GM21619 (cell line): ENCODE measurements at regions not wholly inside any gene's neighbourhood (a gene's known extent, or its start where the extent isn't known, plus 50 kb on each side); places are given as distances from the start of the nearest gene placed in this dataset.

Experiments
- ATAC-seq: cut with Tn5 transposase; IDR thresholded peaks from one replicate; pipeline ENCODE4 v1.9.1; 2021; ENCODE audit not compliant: unreplicated experiment

GRCh38 chr20:19073584-19074218 lies 138.7 kb upstream of the SLC24A3 start:
- no peak for ATAC-seq

GRCh38 chr20:19074356-19074755 lies 138.1 kb upstream of the SLC24A3 start:
- ATAC-seq: no peak

- peak; percentile 42 for ATAC-seq
Measured at GRCh38 chr20:19074828-19075516, 137.5 kb upstream of the SLC24A3 start.

GRCh38 chr20:19077370-19078220 lies 134.8 kb upstream of the SLC24A3 start:
- no peak for ATAC-seq

GRCh38 chr20:19078448-19079373 lies 133.7 kb upstream of the SLC24A3 start:
- no peak for ATAC-seq

- ATAC-seq: no peak
Measured at GRCh38 chr20:19079536-19080299, 132.7 kb upstream of the SLC24A3 start.

- ATAC-seq: no peak
Measured at GRCh38 chr20:19081937-19082336, 130.5 kb upstream of the SLC24A3 start.

- ATAC-seq: no peak
Measured at GRCh38 chr20:19083136-19083621, 129.3 kb upstream of the SLC24A3 start.

- ATAC-seq: no peak
Measured at GRCh38 chr20:19090332-19090731, 122.1 kb upstream of the SLC24A3 start.

- ATAC-seq: no peak
Measured at GRCh38 chr20:19094959-19095541, 117.4 kb upstream of the SLC24A3 start.

- no peak for ATAC-seq
Measured at GRCh38 chr20:19095762-19096161, 116.7 kb upstream of the SLC24A3 start.

GRCh38 chr20:19096843-19097242 lies 115.6 kb upstream of the SLC24A3 start:
- ATAC-seq: no peak

- no peak for ATAC-seq
Measured at GRCh38 chr20:19098117-19098516, 114.3 kb upstream of the SLC24A3 start.

GRCh38 chr20:19098806-19099578 lies 113.5 kb upstream of the SLC24A3 start:
- no peak for ATAC-seq

- ATAC-seq: no peak
Measured at GRCh38 chr20:19099596-19100545, 112.6 kb upstream of the SLC24A3 start.

- ATAC-seq: no peak
Measured at GRCh38 chr20:19100975-19101374, 111.5 kb upstream of the SLC24A3 start.

- no peak for ATAC-seq
Measured at GRCh38 chr20:19104186-19104585, 108.3 kb upstream of the SLC24A3 start.

GRCh38 chr20:19108155-19108554 lies 104.3 kb upstream of the SLC24A3 start:
- ATAC-seq: no peak
